Neural cell (in vitro differentiated cells): ENCODE measurements at regions not wholly inside any gene's neighbourhood (a gene's known extent, or its start where the extent isn't known, plus 50 kb on each side); places are given as distances from the start of the nearest gene placed in this dataset.

Experiments used
- EZH2 ChIP-seq: fragments of 200-600, 300-800 bp; shearing (Covaris generic), sonication (generic); IDR thresholded peaks from 2 replicates; pipeline ENCODE4 v1.6.1; 2014; ENCODE audit warnings: antibody characterized with exemption, low read length, borderline replicate concordance, mild to moderate bottlenecking; ENCODE audit not compliant: insufficient read depth, poor library complexity, severe bottlenecking
- POLR2AphosphoS5 ChIP-seq: IDR thresholded peaks from 2 replicates; pipeline ENCODE4 v1.6.1; 2012
- RAD21 ChIP-seq: fragments of 450-650 bp; conservative IDR thresholded peaks from 2 replicates; pipeline ENCODE4 v1.6.1; 2014; ENCODE audit warnings: antibody characterized with exemption, mild to moderate bottlenecking, moderate library complexity
- TAF1 ChIP-seq: IDR thresholded peaks from 2 replicates; pipeline ENCODE4 v1.6.1; 2012; ENCODE audit warnings: low read depth
- TF ChIP-seq, protein P1 (sequence below): fragments of 450-650 bp; IDR thresholded peaks from 2 replicates; pipeline ENCODE4 v1.5.1; 2014; ENCODE audit warnings: antibody characterized with exemption, mild to moderate bottlenecking, moderate library complexity; ENCODE audit not compliant: poor library complexity, severe bottlenecking
- TF ChIP-seq, protein P2 (sequence below): IDR thresholded peaks from 2 replicates; pipeline ENCODE4 v1.6.1; 2012; ENCODE audit warnings: borderline replicate concordance

DNA sequence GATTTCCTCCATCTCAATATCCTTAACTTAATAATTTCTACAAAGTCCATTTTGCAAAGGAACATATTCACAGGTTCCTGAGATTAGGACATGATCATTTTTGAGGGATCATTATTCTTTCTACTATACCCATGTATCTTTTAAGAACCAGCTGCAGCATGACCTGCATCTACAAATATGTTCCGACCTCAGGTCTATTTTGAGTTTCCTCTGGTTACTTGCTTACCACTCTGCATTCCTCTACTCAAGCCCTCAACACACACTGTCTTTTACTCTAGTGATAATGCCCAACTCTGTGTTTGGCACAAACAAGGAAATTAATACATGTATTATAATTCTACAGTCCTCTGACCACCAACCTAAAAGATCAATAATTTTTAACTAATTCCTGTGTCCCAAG lies 386.1 kb downstream of the DNAH5 start:
- TF ChIP-seq, protein P1, sequence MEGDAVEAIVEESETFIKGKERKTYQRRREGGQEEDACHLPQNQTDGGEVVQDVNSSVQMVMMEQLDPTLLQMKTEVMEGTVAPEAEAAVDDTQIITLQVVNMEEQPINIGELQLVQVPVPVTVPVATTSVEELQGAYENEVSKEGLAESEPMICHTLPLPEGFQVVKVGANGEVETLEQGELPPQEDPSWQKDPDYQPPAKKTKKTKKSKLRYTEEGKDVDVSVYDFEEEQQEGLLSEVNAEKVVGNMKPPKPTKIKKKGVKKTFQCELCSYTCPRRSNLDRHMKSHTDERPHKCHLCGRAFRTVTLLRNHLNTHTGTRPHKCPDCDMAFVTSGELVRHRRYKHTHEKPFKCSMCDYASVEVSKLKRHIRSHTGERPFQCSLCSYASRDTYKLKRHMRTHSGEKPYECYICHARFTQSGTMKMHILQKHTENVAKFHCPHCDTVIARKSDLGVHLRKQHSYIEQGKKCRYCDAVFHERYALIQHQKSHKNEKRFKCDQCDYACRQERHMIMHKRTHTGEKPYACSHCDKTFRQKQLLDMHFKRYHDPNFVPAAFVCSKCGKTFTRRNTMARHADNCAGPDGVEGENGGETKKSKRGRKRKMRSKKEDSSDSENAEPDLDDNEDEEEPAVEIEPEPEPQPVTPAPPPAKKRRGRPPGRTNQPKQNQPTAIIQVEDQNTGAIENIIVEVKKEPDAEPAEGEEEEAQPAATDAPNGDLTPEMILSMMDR = no peak
- no peak for TF ChIP-seq POLR2AphosphoS5
- no peak for TF ChIP-seq RAD21
- TF ChIP-seq EZH2 = no peak
- TF ChIP-seq, protein P2, sequence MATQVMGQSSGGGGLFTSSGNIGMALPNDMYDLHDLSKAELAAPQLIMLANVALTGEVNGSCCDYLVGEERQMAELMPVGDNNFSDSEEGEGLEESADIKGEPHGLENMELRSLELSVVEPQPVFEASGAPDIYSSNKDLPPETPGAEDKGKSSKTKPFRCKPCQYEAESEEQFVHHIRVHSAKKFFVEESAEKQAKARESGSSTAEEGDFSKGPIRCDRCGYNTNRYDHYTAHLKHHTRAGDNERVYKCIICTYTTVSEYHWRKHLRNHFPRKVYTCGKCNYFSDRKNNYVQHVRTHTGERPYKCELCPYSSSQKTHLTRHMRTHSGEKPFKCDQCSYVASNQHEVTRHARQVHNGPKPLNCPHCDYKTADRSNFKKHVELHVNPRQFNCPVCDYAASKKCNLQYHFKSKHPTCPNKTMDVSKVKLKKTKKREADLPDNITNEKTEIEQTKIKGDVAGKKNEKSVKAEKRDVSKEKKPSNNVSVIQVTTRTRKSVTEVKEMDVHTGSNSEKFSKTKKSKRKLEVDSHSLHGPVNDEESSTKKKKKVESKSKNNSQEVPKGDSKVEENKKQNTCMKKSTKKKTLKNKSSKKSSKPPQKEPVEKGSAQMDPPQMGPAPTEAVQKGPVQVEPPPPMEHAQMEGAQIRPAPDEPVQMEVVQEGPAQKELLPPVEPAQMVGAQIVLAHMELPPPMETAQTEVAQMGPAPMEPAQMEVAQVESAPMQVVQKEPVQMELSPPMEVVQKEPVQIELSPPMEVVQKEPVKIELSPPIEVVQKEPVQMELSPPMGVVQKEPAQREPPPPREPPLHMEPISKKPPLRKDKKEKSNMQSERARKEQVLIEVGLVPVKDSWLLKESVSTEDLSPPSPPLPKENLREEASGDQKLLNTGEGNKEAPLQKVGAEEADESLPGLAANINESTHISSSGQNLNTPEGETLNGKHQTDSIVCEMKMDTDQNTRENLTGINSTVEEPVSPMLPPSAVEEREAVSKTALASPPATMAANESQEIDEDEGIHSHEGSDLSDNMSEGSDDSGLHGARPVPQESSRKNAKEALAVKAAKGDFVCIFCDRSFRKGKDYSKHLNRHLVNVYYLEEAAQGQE = no peak
- no peak for TF ChIP-seq TAF1
